ENCODE measurements at regions not wholly inside any gene's neighbourhood (a gene's known extent, or its start where the extent isn't known, plus 50 kb on each side); places are given as distances from the start of the nearest gene placed in this dataset.

GRCh38 chr4:13047591-13047990, 436.5 kb downstream of the RAB28 start:
- no TSS peak for BruUV-seq (replicated peaks)
- ChIA-PET CTCF (ENCODE audit: low intra/inter-chr PET ratio, low total read pairs) (no interaction called here), POLR2A (no interaction called here)
- no peak overlapping the region for H3K4me2 ChIP-seq (ENCODE audit: low read depth, low read length)
- no peaks in the 10 kb centered on the region for H3K27me3 ChIP-seq (ENCODE audit: control insufficient read depth in 1 of 2, insufficient read depth in 2 of 2, low read length in 2 of 2)
- H3K9me3 ChIP-seq (ENCODE audit: low read length): no peaks in the 10 kb centered on the region
- no peak overlapping the region for H3K4me3 ChIP-seq (replicated peaks in 1 of 3; ENCODE audit: insufficient read depth in 1 of 3, low read depth in 2 of 3, low read length in 3 of 3)
- H3K9ac ChIP-seq (ENCODE audit: insufficient read depth, low read depth, low read length): no peak overlapping the region
- no peak overlapping the region for H2AFZ ChIP-seq (ENCODE audit: low read length)
- FAIRE-seq: no peak
- 70% methylated on average over 4 of the region's 4 CpGs for WGBS (ENCODE audit: low lambda C conversion rate)
- H3K36me3 ChIP-seq (replicated peaks in 1 of 2; ENCODE audit: control insufficient read depth in 1 of 2, insufficient read depth in 2 of 2, low read length in 2 of 2): no peaks in the 10 kb centered on the region
- H3K79me2 ChIP-seq (ENCODE audit: insufficient read depth, low read length): no peaks in the 10 kb centered on the region
- H3K4me1 ChIP-seq (ENCODE audit: insufficient read depth, low read length): no peaks in the 10 kb centered on the region
- in situ Hi-C loops (cut with HindIII; ENCODE audit: extremely low pct_ligation_motif_present, low pct_unique_long_range_greater_than_20kb) (no loop called here), intact Hi-C loops (cut with micrococcal nuclease; ENCODE audit: unreplicated experiment) (no loop called here)
- TF ChIP-seq ZBTB4 (CRISPR knock-in tag; IDR thresholded peaks at IDR 0.05; ENCODE audit: borderline replicate concordance) (no peak), ZNF891 (CRISPR knock-in tag; IDR thresholded peaks at IDR 0.05) (no peak), ZSCAN22 (CRISPR knock-in tag; IDR thresholded peaks at IDR 0.05) (no peak), IKZF1 (IDR thresholded peaks at IDR 0.05) (no peak), ZNF598 (CRISPR knock-in tag; IDR thresholded peaks at IDR 0.05; ENCODE audit: borderline replicate concordance) (no peak), RAD21 (CRISPR knock-in tag; IDR thresholded peaks at IDR 0.05) (no peak), RNF219 (CRISPR knock-in tag; IDR thresholded peaks at IDR 0.05) (no peak), ZNF569 (CRISPR knock-in tag; IDR thresholded peaks at IDR 0.05; ENCODE audit: borderline replicate concordance) (no peak), ZNF414 (CRISPR knock-in tag; IDR thresholded peaks at IDR 0.05) (no peak), MAFF (IDR thresholded peaks at IDR 0.05; ENCODE audit: low read depth, low read length) (no peak), TCF12 (IDR thresholded peaks at IDR 0.05) (no peak), TCF12 (CRISPR knock-in tag; IDR thresholded peaks at IDR 0.05) (no peak), GTF2F1 (IDR thresholded peaks at IDR 0.05; ENCODE audit: low read length) (no peak)
- ATAC-seq: no peak
- DNase-seq (ENCODE audit: low spot score): no peak
- no peaks in the 10 kb centered on the region for H4K20me1 ChIP-seq (ENCODE audit: insufficient read depth, low read length)
- no peak overlapping the region for H3K27ac ChIP-seq (ENCODE audit: extremely low read length, insufficient read depth, low read length)

Data from HepG2 (cell line).